NCI-H748 (cell line): ENCODE measurements at regions not wholly inside any gene's neighbourhood (a gene's known extent, or its start where the extent isn't known, plus 50 kb on each side); places are given as distances from the start of the nearest gene placed in this dataset.

Experiments
- DNase-seq: peaks from one replicate; lab custom pipeline; 2025; ENCODE audit not compliant: unreplicated experiment; lab: John Stamatoyannopoulos, UW

DNA sequence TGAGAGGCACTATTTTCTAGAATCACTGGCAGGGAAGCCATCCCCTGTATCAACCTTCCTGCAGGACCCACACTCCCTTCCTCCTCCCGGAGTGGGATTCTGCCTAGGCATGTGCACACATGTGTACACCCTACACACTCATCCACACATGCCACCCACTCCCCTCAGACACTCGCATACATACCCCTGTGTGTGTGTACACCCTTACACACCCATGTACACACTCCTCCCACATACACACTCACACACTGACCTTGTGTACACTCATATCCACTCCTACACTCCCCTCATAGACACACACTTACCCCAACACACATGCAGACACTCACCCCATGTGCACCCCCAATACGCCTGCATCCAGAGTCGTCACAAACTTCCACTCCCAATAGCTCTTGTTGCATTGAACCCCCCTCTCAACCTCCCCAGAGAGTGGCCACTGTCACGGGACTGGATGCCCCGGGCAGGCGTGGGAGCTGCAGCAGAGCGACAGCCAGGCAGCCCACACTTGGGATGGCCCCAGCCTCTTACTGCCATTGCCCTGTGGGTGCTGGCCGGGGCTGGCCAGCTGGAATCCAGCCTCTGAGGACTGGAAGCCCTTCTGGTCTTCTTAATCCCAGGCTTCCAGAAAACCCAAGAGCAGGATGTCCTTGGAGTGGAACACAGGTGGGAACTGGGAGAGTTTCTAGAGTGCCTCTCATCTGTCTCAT is 251.0 kb downstream of the LOXHD1 start:
- DNase-seq = no peak

DNA sequence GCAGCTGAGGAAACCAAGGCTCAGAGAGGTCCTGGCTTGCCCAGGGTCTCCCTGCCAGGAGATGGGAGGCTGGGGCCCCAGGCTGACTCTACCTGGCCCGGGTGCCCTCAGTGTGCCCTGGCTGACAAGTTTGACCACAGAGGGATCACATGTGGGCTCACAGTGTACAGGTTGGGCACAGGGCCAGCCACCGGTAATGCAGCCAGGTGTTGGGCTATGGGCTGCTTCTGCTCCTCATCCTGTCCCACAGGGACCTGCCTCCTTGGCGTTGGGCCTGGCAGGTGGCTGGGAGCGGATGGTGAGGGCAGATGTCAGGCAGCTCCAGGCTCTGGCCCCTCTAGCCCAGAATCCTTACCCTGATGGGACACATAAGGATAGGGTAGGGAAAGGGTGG is 250.5 kb downstream of the LOXHD1 start:
- DNase-seq = no peak

DNA sequence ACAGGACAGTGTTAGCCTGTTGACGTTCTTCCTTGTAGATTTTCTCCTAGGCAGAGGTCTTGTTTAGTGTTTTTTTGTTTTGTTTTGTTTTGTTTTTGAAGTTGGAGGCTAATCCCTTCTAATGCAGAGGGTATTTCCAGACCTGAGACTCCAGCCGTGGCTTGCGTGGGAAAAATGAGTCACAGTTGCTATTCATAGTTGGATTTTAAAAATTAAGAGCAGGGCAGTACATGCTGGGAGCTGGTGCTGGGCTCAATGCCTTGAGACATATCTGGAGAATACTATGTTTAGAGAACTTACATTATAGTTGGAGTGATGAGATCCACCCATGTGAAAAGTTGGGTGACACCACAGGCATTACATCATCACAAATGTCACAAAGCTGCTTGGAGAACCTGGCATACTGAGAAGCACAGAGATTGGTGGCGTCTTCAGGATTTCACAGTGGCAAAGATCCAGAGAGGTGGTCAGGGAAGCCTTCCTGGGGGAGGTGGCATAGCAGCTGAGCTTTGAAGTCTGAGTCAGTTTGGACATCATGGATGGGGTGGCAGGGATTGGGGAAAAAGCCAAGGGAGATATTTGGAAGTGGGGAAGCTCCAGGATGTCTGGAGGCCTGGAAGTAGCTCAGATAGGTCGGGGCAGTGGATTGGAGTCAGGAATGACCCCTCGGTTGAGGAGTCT is 249.4 kb downstream of the LOXHD1 start:
- DNase-seq = no peak

DNA sequence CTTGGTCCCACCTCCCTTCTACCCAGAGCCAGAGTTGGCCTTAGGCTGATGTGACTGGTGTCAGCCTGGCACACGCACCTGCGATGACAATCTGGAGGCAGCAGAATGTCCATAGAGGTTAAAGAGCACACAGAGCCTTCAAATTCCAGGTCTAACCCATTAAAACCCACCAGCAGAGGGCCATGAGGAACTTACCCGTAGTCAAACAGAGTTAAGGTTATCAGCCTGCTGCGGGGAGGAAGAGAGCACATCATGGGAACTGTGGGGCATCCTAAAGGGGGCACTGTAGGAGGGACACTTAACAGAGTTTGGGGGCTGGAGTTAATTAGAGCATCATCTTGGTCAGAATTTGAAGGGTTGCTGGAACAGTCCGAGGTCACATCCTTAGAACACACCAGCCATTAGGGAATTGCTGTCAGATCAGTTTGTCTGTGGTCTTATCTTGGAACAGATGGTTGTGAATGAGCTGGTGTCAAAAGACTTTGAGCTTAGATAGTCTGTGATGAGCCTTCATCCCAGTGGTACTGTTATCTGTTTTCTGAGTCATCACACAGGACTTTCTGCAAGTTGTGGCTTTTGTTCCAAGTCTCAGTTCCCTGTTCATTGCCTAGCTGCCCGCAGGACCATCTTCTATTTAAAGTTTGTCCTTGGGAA is 248.6 kb downstream of the LOXHD1 start:
- no peak for DNase-seq

DNA sequence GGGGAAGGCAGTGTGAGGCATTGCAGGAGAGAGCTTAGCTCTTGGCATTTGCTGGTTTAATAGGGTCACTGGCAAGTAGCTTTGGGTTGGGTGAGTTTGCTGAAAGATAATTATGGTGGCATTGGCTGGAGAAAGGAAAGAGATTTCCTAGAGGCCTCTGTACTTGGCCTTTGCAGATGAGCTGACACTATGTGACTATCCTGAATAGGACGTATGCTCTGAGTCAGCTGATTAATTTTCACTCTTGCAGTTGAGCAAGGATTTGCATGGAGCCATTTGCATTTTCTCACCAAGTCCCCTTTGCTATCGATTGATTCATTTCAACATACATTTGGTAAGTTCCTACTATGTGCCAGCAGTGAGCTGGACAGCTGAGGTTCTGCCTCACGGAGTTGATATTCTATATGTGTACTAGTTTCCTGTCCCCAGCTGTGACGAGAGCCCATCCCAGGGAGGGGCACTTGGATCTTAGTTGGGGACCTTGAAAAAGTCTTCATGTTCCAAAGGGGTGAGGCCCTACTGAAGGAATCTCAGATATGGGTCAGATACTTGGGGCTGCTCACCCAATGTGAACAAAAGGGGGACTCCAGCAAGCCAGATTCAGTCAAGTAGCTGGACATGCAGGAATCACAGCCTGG is 245.7 kb downstream of the LOXHD1 start:
- DNase-seq = no peak

DNA sequence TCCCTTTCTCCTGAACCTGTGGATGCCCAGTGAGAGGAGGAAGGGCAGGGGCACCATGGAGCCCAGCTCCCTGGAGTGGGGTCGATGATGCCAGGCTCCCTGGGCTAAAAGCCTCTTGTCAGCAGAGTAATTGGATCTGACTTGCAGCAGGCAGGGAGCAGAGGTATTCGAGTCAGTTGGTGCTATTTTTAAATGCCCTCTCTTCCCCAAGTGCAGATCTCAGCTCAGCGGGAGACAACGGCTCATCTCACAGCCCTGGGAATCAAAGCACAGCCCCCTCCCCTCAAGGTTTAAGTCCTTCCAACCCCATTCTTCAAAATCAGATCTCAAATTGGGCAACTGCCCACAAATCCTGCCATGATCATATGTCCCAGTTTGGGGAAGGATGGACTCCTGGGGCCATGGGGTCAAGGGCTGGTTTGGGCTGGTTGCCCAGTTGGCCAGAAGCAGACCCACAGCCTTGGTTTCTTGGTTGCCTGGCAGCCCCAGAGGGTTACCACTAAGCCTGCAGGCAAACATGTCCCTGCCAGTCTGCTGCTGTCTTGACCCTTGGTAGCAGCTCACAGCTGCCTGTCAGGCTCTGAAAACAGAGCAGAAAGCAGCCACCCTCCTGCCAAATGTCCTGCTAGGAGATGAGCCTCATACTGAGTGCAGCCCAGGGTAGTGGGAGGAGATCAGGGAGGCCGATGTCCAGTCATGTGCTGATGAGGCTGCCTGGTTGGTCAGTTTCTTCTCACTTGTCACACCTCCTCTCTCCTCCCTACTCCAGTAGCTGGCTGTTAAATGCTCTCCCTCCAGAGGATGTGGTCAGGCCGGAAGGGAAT is 244.9 kb downstream of the LOXHD1 start:
- DNase-seq = peak; percentile 16

DNA sequence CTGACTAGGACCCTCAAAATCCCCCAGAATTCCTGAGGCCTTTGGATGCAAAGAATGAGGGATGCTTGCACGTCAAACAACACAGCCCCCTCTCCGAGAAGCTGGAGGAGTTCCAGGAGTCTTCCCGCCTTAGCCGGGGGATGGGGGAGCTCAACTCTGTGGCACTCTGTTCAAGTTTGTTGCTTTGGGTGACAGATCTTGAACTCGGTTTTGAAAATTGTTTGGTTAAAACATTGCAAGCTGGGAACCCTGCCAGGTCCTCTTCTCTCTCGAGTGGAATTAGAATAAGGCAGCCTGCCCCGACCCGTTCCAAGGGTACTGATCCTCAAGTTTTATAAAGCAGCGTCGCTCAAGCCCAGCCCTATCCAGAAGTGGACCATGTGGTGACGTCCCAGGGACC is 244.1 kb downstream of the LOXHD1 start:
- DNase-seq = no peak

DNA sequence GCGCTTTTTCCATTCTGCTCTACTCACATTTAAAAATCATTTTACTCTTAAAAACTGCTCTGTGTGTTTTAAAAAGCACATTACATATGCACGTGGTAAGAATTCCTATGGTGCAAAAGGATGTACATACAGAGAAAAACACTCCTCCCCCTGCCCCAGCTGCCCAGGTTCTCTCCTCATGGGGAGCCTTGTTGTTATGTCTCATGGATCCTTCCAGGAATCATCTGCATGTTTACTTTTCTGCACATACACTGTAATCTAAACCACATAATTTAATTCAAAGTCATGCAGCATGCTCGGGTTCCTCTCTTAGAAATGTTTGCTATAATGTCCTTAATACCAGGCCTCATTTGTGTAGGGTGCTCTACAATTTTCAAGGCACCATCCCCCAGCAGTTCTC is 243.3 kb downstream of the LOXHD1 start:
- DNase-seq = peak; percentile 45

DNA sequence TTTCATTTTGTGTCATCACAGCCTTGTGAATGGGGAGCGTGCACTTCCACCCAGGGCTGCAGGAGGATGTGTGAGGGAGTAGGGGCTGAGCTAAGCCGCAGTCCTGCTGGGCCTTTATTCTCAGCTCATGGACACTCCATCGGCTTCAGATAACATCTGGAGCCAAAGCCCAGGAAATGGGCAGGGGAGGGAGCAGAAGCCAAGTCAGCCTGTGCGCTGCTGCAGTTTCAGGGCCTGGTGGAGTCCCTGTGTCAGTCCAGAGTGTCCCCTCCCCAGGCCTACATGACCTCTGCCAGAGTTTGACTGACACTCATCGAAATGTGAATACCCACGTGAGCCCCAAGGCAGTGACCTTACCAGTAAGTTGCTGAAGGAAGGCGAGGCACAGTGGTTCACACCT is 242.2 kb downstream of the LOXHD1 start:
- no peak for DNase-seq

DNA sequence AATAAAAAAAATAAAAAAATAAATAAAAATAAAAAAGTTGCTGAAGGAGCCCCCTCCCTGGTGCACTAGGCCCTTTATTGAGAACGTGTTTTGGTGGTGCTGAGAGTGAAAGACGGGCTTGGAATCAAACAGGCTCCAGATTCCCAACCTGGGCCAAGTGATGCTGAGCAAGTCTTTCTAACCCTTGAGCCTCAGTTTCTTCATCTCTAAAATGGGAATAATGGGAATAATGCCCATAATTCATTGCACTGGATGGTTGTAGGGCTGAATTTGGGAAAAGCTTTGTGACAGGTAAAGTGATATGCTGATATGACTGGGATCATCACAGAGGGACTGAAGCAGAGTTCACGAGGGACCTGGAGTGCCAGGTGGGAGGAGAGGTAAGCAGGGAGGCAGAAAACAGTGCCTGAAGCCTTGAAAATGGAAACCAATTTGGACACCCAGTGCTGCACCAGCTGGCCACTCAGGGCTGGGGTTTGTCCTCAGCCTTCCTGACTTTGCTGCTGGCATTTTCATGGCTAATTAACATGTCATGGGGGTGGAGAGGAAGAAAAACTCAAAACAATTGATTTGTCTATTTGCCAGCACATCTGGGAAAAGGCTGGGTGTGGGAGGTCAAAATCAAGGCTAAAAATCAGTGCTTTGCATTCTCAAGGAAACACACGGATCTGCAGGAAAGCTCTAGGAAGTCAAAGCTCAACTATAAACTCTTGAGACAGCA is 241.3 kb downstream of the LOXHD1 start:
- no peak for DNase-seq

DNA sequence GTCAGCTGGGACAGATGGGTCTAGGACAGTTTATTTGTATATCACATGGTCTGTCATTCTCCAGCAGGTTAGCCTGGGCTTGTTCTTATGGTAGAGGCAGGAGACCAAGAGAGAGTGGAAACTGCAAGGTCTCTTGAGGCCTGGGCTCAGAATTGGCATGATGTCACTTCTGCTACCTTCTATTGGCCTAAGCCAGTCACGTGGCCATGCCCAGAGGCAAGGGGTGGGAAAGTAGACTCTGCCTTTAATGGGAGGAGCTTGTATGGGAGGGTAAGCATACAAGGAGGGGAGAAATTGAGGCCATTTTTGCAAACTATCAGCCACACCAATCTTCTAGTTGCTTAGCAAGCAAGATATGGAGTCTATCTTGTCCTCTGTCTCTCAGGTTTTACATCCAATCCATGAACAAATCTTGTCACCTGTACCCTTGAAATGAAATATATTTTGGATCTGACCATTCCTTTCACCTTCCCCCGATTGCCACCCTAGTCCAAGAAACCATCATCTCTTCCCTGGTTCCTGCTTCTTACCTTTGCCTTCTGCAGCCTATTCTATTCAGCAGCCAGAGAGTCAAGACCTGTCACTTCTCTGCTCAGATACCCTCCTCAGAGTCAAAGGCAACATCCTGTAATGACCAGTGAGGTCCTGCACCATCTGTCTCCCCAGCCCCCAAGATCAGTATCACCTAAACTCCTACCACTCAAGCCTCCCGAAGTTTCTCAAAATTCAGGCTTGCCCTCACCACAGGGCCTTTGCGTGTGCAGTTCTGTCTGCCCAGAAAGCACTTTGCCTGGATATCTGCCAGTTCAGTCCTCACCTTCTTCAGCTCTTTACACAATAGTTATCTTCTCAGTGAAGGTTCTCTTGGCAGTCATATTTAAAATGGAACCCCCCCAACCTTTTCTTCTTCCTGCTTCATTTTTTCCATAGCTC is 240.0 kb downstream of the LOXHD1 start:
- DNase-seq = peak; percentile 13

DNA sequence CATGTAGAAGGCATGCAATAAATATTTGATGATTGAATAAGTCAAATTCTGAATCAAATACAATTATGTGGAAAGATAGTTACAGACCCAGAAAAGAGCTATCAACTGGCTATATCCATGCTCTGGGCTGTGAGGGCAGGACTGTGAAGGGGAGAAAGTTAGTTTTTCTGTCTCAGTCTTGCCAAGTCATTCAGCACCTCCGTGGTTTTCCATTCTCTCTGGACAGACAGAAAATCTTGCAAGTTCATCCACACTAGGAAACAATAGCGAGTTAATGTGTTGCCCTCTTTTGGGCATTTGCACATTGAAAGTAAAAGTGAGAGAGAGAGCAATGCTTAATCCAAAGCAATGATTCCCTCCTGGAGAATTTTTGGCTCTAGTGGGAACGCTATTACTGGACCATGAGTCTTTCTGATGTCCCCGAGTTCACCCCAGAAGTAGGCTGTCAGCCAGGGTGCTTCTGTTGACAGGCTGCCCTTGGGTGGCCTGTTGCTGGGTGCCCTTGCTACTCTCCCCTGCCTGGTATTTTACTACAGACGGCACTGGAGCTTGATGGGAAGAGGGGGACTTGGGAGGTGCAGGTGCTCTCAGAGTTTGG is 238.3 kb downstream of the LOXHD1 start:
- no peak for DNase-seq

DNA sequence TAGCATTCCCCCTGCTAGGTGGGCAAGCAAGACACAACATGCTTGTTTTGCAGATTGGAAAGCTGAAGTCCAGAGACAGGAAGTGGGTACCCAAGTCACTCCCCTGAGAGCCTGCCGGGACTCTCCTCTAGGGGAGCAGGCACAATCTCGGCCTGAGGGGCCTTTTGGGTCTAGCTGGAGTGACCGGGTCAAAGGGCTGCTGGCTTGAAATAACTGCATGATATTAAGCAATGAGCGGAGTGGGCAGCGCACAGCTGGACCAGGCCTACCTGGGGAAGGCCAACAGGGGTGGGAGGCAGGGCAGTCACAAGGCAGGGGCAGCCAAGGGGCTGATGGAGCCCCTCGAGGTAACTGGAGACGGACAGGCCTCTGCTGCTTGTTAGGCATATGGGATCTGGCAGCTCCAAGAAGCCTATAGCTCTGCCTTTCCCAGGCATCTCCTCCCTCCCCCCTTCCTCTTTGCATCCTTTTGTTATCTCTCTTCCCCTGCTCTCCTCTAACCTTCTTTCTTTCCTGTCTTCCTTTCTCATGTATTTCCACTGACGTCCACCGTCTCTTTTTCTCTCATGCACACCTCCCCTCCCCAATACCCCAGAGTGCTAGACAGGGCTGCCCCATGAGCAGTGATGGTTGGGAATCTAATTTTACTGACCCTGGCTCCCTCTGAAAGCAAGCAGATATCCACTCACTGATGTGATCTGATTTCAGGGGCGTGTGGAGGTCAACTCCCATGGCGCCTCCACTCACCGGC is 237.5 kb downstream of the LOXHD1 start:
- no peak for DNase-seq

DNA sequence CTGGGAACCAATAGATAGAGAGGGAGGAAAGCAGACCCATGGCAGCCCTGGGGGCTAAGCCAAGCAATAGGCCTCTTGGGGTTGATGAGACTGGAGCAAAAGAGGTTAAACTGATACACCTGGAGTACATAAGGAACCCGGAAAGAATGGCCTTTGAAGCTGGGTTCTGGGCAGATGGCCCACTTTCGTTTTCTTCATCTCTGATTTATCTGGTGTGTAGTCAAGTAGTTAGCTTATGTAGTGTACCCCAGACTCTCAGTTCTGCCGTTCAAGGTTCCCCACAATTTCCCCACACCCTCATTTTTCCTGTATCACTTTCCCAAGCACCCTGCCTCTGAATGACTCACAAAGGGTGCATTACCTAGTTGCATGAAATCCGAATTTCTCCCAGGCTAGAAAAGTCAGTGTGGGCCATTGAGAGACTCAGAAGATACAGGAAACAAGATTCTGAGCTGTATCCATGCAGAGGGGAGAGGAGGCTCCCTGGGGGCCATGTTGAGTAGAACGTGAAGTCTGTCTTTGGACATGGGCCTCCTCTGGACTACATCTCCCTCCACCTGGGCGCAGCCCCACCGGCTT is 235.0 kb downstream of the LOXHD1 start:
- DNase-seq = no peak

DNA sequence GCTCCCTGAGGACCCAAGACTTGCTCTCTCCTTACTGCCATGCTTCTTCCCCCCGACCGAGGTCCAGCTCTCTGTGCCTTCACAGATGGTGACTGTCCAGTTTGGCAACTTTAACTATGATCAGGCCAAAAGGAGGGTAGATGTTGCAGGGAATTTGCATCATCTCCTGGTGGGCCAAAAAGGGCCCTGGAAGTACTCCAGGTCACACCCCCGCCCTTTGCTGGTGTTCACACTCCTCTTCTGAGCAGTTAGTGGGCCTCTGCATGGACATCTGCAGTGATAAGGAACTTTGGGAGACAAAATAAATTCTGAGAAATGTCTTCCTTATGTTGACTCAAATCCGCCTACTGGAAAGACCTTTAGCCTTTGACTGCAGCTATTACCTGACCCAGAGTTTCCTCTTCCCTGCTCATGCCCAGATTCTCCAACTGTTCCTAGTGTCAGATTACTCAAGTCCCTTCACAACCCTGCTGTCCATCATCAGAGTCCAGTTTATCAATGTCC is 234.4 kb downstream of the LOXHD1 start:
- no peak for DNase-seq

DNA sequence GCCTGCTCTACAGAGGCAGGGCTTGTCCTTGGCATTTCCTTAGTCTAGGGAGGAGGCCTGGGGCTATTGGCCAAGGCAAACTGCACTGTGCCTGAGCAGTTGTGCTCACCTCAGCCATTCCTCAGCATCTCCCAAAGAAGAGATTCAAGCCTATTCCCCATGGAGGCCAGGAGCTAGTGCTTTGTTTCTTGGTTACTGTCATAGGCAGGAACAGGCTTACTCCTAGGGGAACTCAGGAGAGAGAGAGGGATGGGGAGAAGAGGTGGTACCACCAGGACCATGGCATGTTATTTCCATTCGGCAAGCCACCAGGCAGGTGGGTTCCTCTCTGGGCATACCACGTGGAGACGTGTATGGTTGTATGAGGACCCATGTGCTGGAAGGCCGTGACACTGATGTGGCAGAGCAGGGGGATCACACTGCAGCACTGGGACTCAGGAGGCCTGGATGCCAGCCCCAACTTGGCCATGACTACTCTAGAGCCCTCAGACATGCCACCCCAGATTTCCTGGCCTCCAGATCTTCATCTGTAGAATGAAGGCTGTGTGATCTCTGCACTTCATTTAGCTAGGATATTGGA is 233.7 kb downstream of the LOXHD1 start:
- DNase-seq = no peak

DNA sequence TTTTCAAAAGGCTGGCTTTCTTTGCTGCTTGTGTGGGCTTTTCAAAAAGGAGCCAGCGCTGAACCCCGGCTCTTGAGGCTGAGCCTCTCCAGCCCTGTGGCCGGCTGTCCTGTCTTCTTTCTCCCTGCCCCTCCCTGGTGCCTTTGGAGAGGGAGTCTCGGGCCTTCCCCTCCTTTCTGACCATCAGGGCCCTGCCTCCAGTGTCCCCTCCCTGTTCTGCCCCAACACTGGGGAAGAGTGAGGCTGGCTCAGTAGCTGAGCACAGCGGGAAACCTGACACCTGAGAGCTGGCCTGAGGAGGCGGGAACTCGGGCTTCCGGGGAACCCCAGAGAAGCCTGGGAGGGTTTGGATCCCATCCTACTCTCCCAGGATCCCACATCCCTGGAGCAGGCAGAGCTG is 232.1 kb downstream of the LOXHD1 start:
- peak; percentile 14 for DNase-seq
